IMR-90 (cell line): ENCODE measurements at regions not wholly inside any gene's neighbourhood (a gene's known extent, or its start where the extent isn't known, plus 50 kb on each side); places are given as distances from the start of the nearest gene placed in this dataset.

ENCODE experiments used
- ATAC-seq: fragments of 200-7000 bp; cut with Tn5 transposase; 2 replicates; pipeline ENCODE4 v1.9.1; 2020; ENCODE audit warnings: low read depth, mild to moderate bottlenecking, moderate library complexity
- BruUV-seq: library from RNA; stranded (reverse); fragments of 400-500 nt; replicated peaks from 2 replicates; lab custom pipeline; 2021; lab: Mats Ljungman, UMichigan
- CTCF ChIA-PET: fragments of 300-600 bp; formaldehyde crosslinking; extraction: SDS; loops from one replicate; lab custom pipeline; 2021; ENCODE audit warnings: antibody characterized with exemption; lab: Yijun Ruan, JAX
- POLR2A ChIA-PET: fragments of 300-600 bp; sonication (Branson Sonifier 250); formaldehyde crosslinking; loops from one replicate; lab custom pipeline; 2022; ENCODE audit warnings: antibody characterized with exemption; ENCODE audit not compliant: unreplicated experiment; lab: Charles Lee
- DNase-seq: peaks from one replicate; pipeline ENCODE4 v3.0.0; 2013
- H2AFZ ChIP-seq: replicated peaks from 2 replicates; pipeline ENCODE3; 2013; ENCODE audit warnings: low read length, mild to moderate bottlenecking; ENCODE audit not compliant: poor library complexity
- H2AK5ac ChIP-seq: 2 replicates; pipeline ENCODE4 v1.6.1; 2013; ENCODE audit warnings: low read depth, low read length, inconsistent platforms
- H2AK9ac ChIP-seq: replicated peaks from 2 replicates; pipeline ENCODE3; 2013; ENCODE audit warnings: mild to moderate bottlenecking, low read depth, low read length, moderate library complexity; ENCODE audit not compliant: poor library complexity
- H2BK120ac ChIP-seq: 2 replicates; pipeline ENCODE4 v1.6.1; 2013; ENCODE audit warnings: low read depth, low read length, inconsistent platforms
- H2BK15ac ChIP-seq: 3 replicates; pipeline ENCODE4 v1.6.1; 2013; ENCODE audit warnings: low read depth, low read length, inconsistent platforms
- H2BK20ac ChIP-seq: 2 replicates; pipeline ENCODE4 v1.6.1; 2013; ENCODE audit warnings: low read depth, mild to moderate bottlenecking, inconsistent platforms, low read length, moderate library complexity
- H2BK5ac ChIP-seq: 2 replicates; pipeline ENCODE4 v1.6.1; 2013; ENCODE audit warnings: mild to moderate bottlenecking, low read depth, low read length, inconsistent platforms; ENCODE audit not compliant: poor library complexity, severe bottlenecking
- H3K14ac ChIP-seq: replicated peaks from 2 replicates; pipeline ENCODE4 v1.6.1; 2013; ENCODE audit warnings: low read depth, low read length, inconsistent platforms
- H3K18ac ChIP-seq: 2 replicates; pipeline ENCODE4 v1.6.1; 2013; ENCODE audit warnings: low read depth, low read length, control low read depth
- H3K23ac ChIP-seq: 2 replicates; pipeline ENCODE4 v1.6.1; 2013; ENCODE audit warnings: low read depth, low read length, inconsistent platforms
- H3K27ac ChIP-seq: 2 replicates; pipeline ENCODE4 v1.5.1; 2013; ENCODE audit warnings: mild to moderate bottlenecking, control low read depth, low read length; ENCODE audit not compliant: insufficient read depth
- H3K27me3 ChIP-seq: 2 replicates; pipeline ENCODE4 v1.6.1; 2013; ENCODE audit warnings: low read length; ENCODE audit not compliant: control insufficient read depth, insufficient read depth
- H3K36me3 ChIP-seq: 2 replicates; pipeline ENCODE4 v1.6.1; 2013; ENCODE audit warnings: low read length, mixed read lengths; ENCODE audit not compliant: control insufficient read depth, insufficient read depth
- H3K4ac ChIP-seq: 2 replicates; pipeline ENCODE4 v1.6.1; 2013; ENCODE audit warnings: low read depth, low read length, inconsistent platforms
- H3K4me1 ChIP-seq: 2 replicates; pipeline ENCODE4 v1.6.1; 2013; ENCODE audit warnings: low read length, mixed read lengths; ENCODE audit not compliant: control insufficient read depth, insufficient read depth
- H3K4me2 ChIP-seq: 2 replicates; pipeline ENCODE4 v1.6.1; 2013; ENCODE audit warnings: low read depth, mild to moderate bottlenecking, control low read depth, low read length, moderate library complexity
- H3K4me3 ChIP-seq: 2 replicates; pipeline ENCODE4 v1.5.1; 2013; ENCODE audit warnings: low read depth, mild to moderate bottlenecking, control low read depth, low read length, moderate library complexity; ENCODE audit not compliant: insufficient read depth
- H3K56ac ChIP-seq: 2 replicates; pipeline ENCODE4 v1.6.1; 2013; ENCODE audit warnings: low read length, inconsistent platforms; ENCODE audit not compliant: insufficient read depth; ENCODE audit errors: extremely low read depth
- H3K79me1 ChIP-seq, 2 experiments: 2 replicates each; pipeline ENCODE4 v1.6.1; 2013; ENCODE audit warnings: low read length in 2 of 2, inconsistent platforms in 1 of 2, low read depth in 1 of 2
- H3K9ac ChIP-seq: 2 replicates; pipeline ENCODE4 v1.6.1; 2013; ENCODE audit warnings: low read depth, low read length, control low read depth
- H3K9me1 ChIP-seq: 2 replicates; pipeline ENCODE4 v1.6.1; 2013; ENCODE audit warnings: low read length, inconsistent platforms; ENCODE audit not compliant: insufficient read depth
- H3K9me3 ChIP-seq: 2 replicates; pipeline ENCODE4 v1.6.1; 2013; ENCODE audit warnings: low read length; ENCODE audit not compliant: control insufficient read depth, insufficient read depth
- H4K20me1 ChIP-seq: 2 replicates; pipeline ENCODE4 v1.6.1; 2013; ENCODE audit warnings: low read length, inconsistent platforms; ENCODE audit not compliant: insufficient read depth
- H4K5ac ChIP-seq: 2 replicates; pipeline ENCODE4 v1.6.1; 2013; ENCODE audit warnings: mild to moderate bottlenecking, low read depth, low read length, control low read depth
- H4K8ac ChIP-seq, 2 experiments: 2 replicates each; pipeline ENCODE4 v1.6.1; 2013; ENCODE audit warnings: low read depth in 2 of 2, low read length in 2 of 2, control low read depth in 1 of 2, inconsistent platforms in 1 of 2
- H4K91ac ChIP-seq: 2 replicates; pipeline ENCODE4 v1.6.1; 2013; ENCODE audit warnings: low read depth, low read length, inconsistent platforms; ENCODE audit not compliant: insufficient read depth
- BHLHE40 ChIP-seq: fragments of 150-350 bp; IDR thresholded peaks from 2 replicates; pipeline ENCODE4 v1.6.1; 2016; ENCODE audit warnings: mild to moderate bottlenecking, low read depth, low read length
- CEBPB ChIP-seq: IDR thresholded peaks from 2 replicates; pipeline ENCODE4 v1.6.1; 2012; ENCODE audit warnings: low read depth, low read length, improper control_type of control experiment
- FOS ChIP-seq: fragments of 150-350 bp; IDR thresholded peaks from 2 replicates; pipeline ENCODE4 v1.6.1; 2016; ENCODE audit warnings: low read depth, low read length
- MAFK ChIP-seq: IDR thresholded peaks from 2 replicates; pipeline ENCODE4 v1.6.1; 2012; ENCODE audit warnings: low read depth, low read length, improper control_type of control experiment
- POLR2A ChIP-seq: IDR thresholded peaks from 2 replicates; pipeline ENCODE4 v1.6.1; 2012; ENCODE audit warnings: mild to moderate bottlenecking, low read depth, low read length
- RCOR1 ChIP-seq: IDR thresholded peaks from 2 replicates; pipeline ENCODE4 v1.6.1; 2012; ENCODE audit warnings: mild to moderate bottlenecking, low read length, improper control_type of control experiment; ENCODE audit not compliant: insufficient replicate concordance
- SMC3 ChIP-seq: fragments of 150-350 bp; IDR thresholded peaks from 2 replicates; pipeline ENCODE4 v1.6.1; 2016; ENCODE audit warnings: low read depth, mild to moderate bottlenecking, antibody characterized with exemption, low read length, moderate library complexity
- WGBS, 2 experiments: methylation state at CpG; one replicate each; pipeline versions ENCODE4 v1.1.5 to v1.1.7; 2013; ENCODE audit warnings: missing lambda C conversion rate in 2 of 2; ENCODE audit not compliant: insufficient read length in 1 of 2; ENCODE audit errors: extremely low coverage in 2 of 2; 5-methylcytosine and 5-hydroxymethylcytosine counted together
- dilution Hi-C: fragments of 300-500 bp; cut with HindIII; formaldehyde crosslinking; loops from one replicate; pipeline ENCODE4 v1.14.3; 2018; ENCODE audit warnings: low sequenced_read_pairs; ENCODE audit not compliant: unreplicated experiment
- in situ Hi-C: fragments of 300-500 bp; cut with MboI; formaldehyde crosslinking; loops from 3 replicates; pipeline ENCODE4 v1.14.3; 2019; ENCODE audit warnings: low sequenced_read_pairs, inconsistent platforms, mixed read lengths
- intact Hi-C: fragments of 100-400 bp; cut with micrococcal nuclease; formaldehyde crosslinking; loops from 2 replicates; pipeline ENCODE4 v1.10.0; 2022

DNA sequence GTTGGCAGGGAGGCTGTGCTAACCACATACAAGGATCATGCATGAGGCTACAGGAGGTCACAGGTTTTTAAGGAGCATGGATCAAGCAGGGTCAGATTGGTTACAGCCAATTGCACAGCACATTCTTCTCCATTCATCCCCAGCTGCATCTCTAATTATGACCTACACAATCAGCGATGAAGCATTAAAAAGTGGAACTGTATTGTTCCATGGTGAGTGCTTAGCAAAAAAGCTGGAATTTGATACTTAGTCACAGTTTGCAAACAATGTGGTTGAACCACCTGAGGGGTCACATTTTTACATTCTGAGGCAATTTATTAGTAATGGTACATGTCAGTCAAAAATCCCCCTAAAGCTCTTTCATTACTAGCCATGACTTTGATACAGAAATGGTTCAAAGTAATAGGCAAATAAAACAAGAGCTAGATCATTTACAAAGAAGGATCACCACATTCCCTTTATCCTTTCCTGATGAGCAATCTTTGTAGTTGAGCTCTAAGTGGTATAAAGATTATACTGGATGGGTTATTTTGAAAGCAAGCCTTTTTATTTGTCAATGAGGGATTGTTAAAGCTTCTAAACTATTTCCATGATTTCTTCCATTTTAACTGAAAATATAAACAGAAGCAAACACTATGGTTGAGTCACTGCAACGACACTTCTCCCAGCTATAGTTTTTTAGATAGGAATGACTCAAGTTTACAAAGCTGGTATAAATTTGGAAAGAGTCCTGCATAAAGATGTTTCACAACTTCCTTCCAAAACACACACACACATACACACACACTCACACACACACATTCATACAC, 217.8 kb upstream of the SEMA3A start:
- peak overlapping the region; percentile 99 for H2BK20ac ChIP-seq
- H3K9me3 ChIP-seq: no peaks in the 10 kb centered on the region
- peak overlapping the region; percentile 99 for H2BK120ac ChIP-seq
- H3K9me1 ChIP-seq: peaks cover 6% of the 10 kb centered on the region
- H3K9ac ChIP-seq: peak overlapping the region; percentile 44; the same call in 1 of the 2 replicates
- no peaks in the 10 kb centered on the region for H3K27me3 ChIP-seq
- H3K14ac ChIP-seq: peak overlapping the region; percentile 99
- peaks cover 7% of the 10 kb centered on the region for H3K4me1 ChIP-seq
- no TSS peak for BruUV-seq
- H2BK5ac ChIP-seq: peak overlapping the region; percentile 100
- no peaks in the 10 kb centered on the region for H4K20me1 ChIP-seq
- in situ Hi-C loops: no loop called here
- WGBS, 2 experiments: no CpG with 5 or more reads among the region's 2 CpGs
- peak overlapping the region; percentile 82 for H2AK9ac ChIP-seq
- intact Hi-C loops: loop anchor here (2.0 to 5.0 kb wide), 2 partner anchors 218 to 610 kb away; partner anchors contain the start of gene SEMA3A
- H4K91ac ChIP-seq: peak overlapping the region; percentile 93
- H3K4me2 ChIP-seq: peak overlapping the region; percentile 78
- H3K79me1 ChIP-seq: peaks cover 3 to 4% of the 10 kb centered on the region in 2 experiments; a peak in 2 of 4 replicates
- H2AFZ ChIP-seq: peak overlapping the region; percentile 76
- H3K23ac ChIP-seq: peak overlapping the region; percentile 96
- H3K18ac ChIP-seq: peak overlapping the region; percentile 94
- H3K56ac ChIP-seq: peak overlapping the region; percentile 95
- CTCF ChIA-PET: interaction anchor here (0.8 to 1.1 kb wide), 2 partner anchors 9 to 476 kb away, joined by 3 to 5 read pairs; no protein-coding TSS in a partner anchor
- dilution Hi-C loops: no loop called here
- ATAC-seq (peak; percentile 87), DNase-seq (peak; percentile 99)
- POLR2A ChIA-PET: no interaction called here
- H2AK5ac ChIP-seq: peak overlapping the region; percentile 95
- H3K4ac ChIP-seq: peak overlapping the region; percentile 100
- H3K4me3 ChIP-seq: peak overlapping the region; percentile 1; the same call in 1 of the 2 replicates
- peak overlapping the region; percentile 76 for H3K27ac ChIP-seq
- peak overlapping the region; percentile 76 for H4K5ac ChIP-seq
- TF ChIP-seq CEBPB (peak; percentile 96), BHLHE40 (peak; percentile 39; the same call in 1 of the 2 replicates), MAFK (peak; percentile 39; the same call in 1 of the 2 replicates), SMC3 (no peak), RCOR1 (peak; percentile 40), FOS (peak; percentile 94), POLR2A (no peak)
- peak overlapping the region; percentile 18 to 99 for H4K8ac ChIP-seq
- no peaks in the 10 kb centered on the region for H3K36me3 ChIP-seq
- peak overlapping the region; percentile 64; the same call in 2 of the 3 replicates for H2BK15ac ChIP-seq
